ENCODE measurements at regions not wholly inside any gene's neighbourhood (a gene's known extent, or its start where the extent isn't known, plus 50 kb on each side); places are given as distances from the start of the nearest gene placed in this dataset.
A peak's percentile ranks its signal among the peaks of the same experiment; 100 is the strongest.

- no peak for DNase-seq (ENCODE audit: low read depth)
Measured at GRCh38 chr1:84090447-84091245, 53.4 kb upstream of the PRKACB start.

DNA sequence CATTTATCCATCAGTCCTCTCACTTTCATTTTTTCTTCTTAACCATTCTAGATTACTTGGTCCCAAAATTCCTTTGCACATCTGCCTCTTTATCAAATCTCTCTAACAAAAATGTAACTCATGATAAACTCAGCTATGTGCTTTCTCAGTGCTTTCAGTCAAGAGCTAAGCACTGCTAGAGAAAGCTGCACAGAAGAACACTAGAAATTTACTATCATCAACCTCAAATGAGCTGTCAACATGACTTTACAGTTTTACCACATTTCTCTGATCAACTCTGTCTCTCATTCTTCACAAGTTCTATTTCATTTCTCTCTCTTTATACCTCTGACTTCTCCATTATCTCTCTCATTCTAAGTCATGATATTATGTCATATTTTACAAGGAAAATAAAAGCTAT is 54.2 kb upstream of the PRKACB start:
- DNase-seq (ENCODE audit: low read depth) = no peak

GRCh38 chr1:84089465-84089864 is 54.6 kb upstream of the PRKACB start:
- no peak for DNase-seq (ENCODE audit: low read depth)

- no peak for DNase-seq (ENCODE audit: low read depth)
Measured at GRCh38 chr1:84086616-84087015, 57.5 kb upstream of the PRKACB start.

GRCh38 chr1:84086189-84086588 is 57.9 kb upstream of the PRKACB start:
- no peak for DNase-seq (ENCODE audit: low read depth)

GRCh38 chr1:84083307-84083706 is 60.8 kb upstream of the PRKACB start:
- no peak for DNase-seq (ENCODE audit: low read depth)

DNA sequence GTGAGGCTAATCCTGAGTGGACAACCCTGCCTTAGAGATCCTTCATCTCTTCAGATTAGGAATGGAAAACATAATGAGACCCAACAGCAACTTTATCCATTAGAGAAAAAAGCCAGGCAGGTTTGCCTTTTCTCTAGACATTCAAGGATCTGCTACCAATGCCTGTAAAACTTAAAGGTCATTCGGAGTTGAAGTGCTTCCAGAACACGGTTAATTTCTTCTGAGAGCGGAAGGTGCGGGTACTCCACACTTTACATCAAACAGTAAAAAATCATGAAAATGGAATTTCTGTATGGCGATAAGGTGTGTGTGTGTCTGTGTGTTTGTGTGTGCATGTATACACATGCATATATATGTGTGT is 65.2 kb upstream of the PRKACB start:
- no peak for DNase-seq (ENCODE audit: low read depth)

DNA sequence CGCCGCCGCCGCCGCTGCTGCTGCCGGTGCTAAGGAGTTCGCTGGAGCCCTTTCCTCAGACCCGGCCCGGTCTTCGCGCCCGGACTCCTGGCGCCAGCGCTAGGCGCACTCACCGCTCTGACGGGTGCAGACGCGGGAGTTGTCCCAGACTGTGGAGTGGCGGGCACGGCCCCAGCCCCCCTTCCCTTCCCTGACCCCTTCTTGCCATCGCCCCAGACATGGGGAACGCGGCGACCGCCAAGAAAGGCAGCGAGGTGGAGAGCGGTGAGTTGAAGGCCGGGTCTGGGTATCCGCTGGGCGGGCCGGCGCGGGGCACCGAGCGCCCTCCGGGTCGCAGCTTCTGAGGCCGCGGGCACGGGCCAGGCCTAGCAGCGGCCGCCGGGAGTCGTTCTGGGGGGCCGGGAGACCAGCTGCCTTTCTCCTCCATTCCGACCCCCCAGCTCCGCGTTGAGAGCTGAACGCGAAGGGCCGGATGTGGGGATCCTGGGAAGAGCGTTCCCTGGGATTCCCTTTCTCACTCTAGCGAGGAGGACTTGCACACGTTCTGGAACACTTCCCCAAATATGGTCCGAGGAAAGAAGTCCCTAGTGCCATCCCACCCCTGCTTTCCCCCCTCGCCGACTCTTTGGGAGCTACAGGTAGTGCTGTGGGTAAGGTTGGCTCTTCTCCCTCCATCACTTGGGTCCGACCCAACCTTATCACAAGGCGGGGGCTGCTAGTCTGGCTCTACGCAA is 65.8 kb upstream of the PRKACB start:
- DNase-seq (ENCODE audit: low read depth) = peak; percentile 1

GRCh38 chr1:84077476-84078107 is 66.5 kb upstream of the PRKACB start:
- peak; percentile 60 for DNase-seq (ENCODE audit: low read depth)

GRCh38 chr1:84073266-84073665 is 70.8 kb upstream of the PRKACB start:
- no peak for DNase-seq (ENCODE audit: low read depth)

DNA sequence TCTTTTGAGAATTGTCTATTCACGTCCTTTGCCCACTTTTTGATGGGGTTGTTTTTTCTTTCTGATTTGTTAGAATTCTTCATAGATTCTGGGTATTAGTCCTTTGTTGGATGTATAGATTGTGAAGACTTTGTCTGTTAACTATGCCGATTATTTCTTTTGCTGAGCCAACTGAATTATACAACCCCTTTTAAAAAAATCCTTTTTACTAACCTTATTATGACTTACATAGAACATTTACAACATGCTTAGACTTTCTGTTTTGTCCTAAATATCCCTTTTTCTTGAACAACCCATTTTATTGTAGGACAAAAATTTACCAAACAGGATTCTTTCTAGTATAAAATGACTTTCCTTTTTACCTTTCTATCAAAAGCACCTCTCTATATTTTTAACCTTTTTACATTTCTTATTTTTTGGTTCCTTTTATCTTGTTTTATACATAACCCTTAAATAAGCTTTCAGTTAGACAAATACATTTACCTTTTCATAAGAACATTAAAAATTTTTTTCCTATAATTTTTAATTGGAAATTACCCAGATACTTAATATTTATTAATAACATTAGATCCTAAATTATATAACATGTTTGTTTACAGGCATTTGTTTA is 70.4 kb upstream of the TTLL7 start:
- no peak for DNase-seq (ENCODE audit: low read depth)

DNA sequence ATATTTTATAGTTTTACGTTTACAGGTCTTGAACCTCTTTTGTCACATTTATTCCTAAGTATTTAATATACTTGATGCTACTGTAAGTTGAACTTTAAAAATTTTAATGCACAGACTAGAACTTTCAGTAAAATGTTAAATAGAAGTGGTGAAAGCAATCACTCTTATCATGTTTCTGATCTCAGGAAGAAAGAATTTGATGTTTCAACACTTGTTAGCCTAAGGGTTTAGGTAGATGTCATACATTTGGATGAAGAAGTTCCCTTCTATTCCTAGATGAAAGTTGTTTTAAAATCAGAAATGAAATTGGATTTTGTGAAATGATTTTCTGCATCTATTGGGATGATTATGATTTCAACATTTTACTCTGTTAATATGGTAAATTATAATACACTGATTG is 63.6 kb upstream of the TTLL7 start:
- no peak for DNase-seq (ENCODE audit: low read depth)

DNA sequence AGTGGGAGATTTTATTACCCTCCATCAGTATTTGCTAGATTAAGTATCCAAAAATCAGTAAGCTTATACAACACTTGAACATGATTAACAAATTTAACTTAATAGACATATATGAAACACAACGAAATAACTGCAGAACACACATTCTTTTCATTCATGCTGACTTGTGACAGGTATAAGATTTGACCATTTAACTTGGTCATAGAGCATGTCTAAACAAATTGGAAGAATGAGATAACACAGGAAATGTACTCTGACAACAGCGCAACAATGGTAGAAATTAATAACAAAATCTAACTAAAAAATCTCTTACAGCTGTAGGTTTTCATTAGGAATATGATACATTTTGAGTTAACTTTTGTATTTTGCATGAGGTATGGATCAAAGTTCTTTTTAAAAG is 62.4 kb upstream of the TTLL7 start:
- no peak for DNase-seq (ENCODE audit: low read depth)

DNA sequence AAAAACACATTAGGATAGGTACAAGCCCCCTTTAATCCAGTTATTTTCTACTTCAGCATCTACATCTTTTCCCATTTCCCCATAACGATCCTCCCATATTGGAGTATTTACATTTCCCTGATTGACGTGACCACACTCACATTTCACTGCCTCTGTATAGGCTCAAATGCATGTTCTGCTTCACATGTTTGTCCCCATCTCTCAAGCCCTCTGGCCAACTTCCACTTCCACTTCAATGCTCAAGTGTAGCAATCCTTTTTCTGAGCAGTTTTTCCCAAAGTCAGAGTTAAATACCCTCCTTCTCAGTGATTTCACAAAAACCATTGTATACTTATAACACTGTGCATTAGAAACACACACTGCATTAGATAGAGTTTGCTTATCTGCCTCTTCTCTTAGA is 61.8 kb upstream of the TTLL7 start:
- no peak for DNase-seq (ENCODE audit: low read depth)

- DNase-seq (ENCODE audit: low read depth) = no peak
Measured at GRCh38 chr1:84048820-84049219, 49.9 kb upstream of the TTLL7 start.

All from activated T-helper 1 cell treated with Interleukin-2 at 50 U/mL for 16 hours (primary cell).